ENCODE measurements at regions not wholly inside any gene's neighbourhood (a gene's known extent, or its start where the extent isn't known, plus 50 kb on each side); places are given as distances from the start of the nearest gene placed in this dataset.
"Not testable (repeated sequence)": the region's sequence is repeated elsewhere in the genome, so short reads cannot be mapped to it uniquely, and the experiment has no call there.

DNA sequence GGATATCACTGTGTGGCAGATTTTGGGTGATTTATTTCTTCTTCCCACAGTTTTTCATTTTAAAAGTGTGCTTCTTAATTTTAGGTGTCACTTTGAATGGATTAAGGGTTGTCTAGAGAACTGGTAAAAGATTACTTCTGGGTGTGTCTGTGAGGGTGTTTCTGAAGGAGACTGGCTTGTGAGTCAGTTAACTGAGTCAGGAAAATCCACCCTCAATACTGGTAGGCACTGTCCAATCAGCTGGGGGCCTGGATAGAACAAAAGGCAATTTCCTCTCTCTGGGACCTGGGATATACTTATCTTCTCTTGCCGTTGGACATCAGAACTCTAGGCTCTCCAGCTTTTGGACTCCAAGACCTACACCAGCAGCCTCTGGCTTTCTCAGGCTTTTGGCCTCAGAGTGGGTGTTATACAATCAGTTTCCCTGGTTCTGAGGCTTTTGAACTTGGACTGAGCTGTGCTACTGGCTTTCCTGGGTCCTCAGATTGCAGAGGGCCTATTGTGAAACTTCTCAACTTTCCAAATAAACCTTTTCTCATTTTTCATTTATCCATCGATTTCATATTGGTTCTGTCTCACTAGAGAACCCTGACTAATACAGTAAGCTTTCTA is 413.1 kb downstream of the GBA3 start:
- ATAC-seq (no peak), DNase-seq (ENCODE audit: low spot score) (no peak)
- peaks cover 15% of the 10 kb centered on the region for H3K36me3 Mint-ChIP-seq
- peaks cover 7% of the 10 kb centered on the region for H3K9me3 Mint-ChIP-seq
- no peaks in the 10 kb centered on the region for H3K4me1 Mint-ChIP-seq (ENCODE audit: low read depth in 2 of 2)
- H3K27me3 Mint-ChIP-seq: no peaks in the 10 kb centered on the region
- no peak overlapping the region for H3K27ac Mint-ChIP-seq
- H3K4me3 Mint-ChIP-seq: no peak overlapping the region

DNA sequence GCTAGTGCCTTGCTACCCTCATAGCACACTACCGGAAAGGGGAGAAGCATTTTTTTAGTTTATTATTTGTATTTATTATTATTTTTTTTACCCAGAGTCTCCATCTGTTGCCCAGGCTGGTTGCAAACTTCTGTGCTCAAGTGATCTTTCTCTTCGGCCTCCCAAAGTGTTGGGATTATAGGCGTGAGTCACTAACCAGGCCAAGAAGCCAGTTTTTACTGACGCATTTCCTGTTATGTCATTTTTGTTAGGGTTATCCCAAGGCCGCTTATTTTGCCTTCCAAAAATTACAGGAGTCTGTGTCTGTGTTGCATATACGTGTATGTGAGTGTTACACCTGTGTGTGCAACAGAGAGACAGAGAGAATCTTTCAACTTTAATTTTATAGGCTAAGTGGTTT is 404.5 kb downstream of the GBA3 start:
- Mint-ChIP-seq H3K4me1 (ENCODE audit: low read depth in 2 of 2) (no peaks in the 10 kb centered on the region), H3K4me3 (no peak overlapping the region), H3K9me3 (peaks cover 17% of the 10 kb centered on the region), H3K36me3 (peaks cover 8% of the 10 kb centered on the region), H3K27ac (no peak overlapping the region), H3K27me3 (no peaks in the 10 kb centered on the region)
- DNase-seq (ENCODE audit: low spot score) (no peak), ATAC-seq (no peak)

DNA sequence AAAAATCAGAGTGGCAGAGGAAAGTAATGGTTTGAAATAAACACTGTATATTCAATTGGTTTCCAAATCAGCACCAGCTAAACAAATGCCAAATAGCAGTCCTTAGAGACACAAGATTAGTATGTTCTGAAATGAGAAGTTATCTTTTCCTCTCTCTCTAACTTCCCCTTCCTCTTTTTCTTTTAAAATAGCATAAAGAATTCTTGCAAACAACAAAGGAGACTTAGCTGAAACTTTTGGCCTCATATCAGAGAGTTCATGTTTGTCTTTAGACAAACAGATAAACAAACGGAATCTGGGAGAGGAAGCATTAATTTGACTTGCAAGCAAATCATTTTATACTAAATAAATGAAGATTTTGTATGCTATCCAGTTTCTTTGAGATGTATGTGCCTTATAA is 399.0 kb downstream of the GBA3 start:
- DNase-seq (ENCODE audit: low spot score) (no peak), ATAC-seq (no peak)
- Mint-ChIP-seq H3K36me3 (peaks cover 4% of the 10 kb centered on the region), H3K27me3 (no peaks in the 10 kb centered on the region), H3K4me3 (no peak overlapping the region), H3K4me1 (ENCODE audit: low read depth in 2 of 2) (no peaks in the 10 kb centered on the region), H3K27ac (no peak overlapping the region), H3K9me3 (peaks cover 10% of the 10 kb centered on the region)

DNA sequence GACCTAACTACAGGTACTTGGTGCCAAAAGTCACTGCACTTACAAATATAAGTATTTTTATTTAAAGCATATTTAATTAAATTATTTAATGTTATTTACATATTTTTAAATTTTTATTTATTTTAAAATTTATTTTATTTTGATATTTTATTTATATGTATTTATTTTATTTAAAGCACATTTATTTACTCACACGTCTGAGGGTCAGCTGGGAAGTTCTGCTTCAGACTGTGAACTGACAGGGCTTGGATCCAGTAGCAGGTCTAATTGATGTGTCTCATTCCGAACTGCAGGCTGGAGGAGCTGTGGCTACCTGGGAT is 392.5 kb downstream of the GBA3 start:
- Mint-ChIP-seq H3K36me3 (peaks cover 8% of the 10 kb centered on the region), H3K27me3 (no peaks in the 10 kb centered on the region), H3K4me1 (ENCODE audit: low read depth in 2 of 2) (no peaks in the 10 kb centered on the region), H3K9me3 (peaks cover 8% of the 10 kb centered on the region), H3K27ac (no peak overlapping the region), H3K4me3 (no peak overlapping the region)
- DNase-seq (ENCODE audit: low spot score): no peak
- no peak for ATAC-seq

DNA sequence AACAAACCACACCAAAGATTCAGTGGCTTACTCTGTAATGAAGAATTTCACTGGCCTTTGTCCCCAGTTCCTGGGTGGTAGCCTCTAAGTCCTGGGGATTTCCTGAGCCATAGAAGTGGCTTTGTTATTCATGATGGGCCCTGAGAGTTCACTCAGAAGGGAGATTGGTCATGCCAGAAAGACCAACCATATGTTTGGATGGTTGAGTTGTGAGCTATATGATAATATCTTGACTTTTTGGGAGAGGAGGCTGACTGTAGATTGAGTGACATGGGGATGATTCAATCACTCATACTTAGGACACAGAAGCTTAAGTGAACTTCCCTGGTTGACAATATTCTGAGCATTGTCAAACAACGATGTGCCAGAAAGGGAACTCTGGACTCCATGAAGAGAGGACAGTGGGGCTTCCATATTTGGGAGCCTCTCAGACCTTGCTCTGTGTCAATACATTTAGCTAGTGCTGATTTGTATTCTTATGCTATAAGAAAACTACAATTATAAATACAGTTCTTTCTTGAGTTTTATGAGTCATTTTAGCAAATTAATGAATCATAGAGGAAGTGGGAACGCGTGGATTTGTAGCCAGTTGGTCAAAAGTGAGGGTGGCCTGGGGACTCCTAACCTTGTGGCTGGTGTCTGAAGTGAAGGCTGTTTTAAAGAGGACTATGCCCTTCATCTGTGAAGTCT is 392.0 kb downstream of the GBA3 start:
- H3K27ac Mint-ChIP-seq: no peak overlapping the region
- H3K9me3 Mint-ChIP-seq: peaks cover 8% of the 10 kb centered on the region
- DNase-seq (ENCODE audit: low spot score) (no peak), ATAC-seq (no peak)
- peaks cover 8% of the 10 kb centered on the region for H3K36me3 Mint-ChIP-seq
- H3K4me1 Mint-ChIP-seq (ENCODE audit: low read depth in 2 of 2): no peaks in the 10 kb centered on the region
- no peaks in the 10 kb centered on the region for H3K27me3 Mint-ChIP-seq
- H3K4me3 Mint-ChIP-seq: no peak overlapping the region

DNA sequence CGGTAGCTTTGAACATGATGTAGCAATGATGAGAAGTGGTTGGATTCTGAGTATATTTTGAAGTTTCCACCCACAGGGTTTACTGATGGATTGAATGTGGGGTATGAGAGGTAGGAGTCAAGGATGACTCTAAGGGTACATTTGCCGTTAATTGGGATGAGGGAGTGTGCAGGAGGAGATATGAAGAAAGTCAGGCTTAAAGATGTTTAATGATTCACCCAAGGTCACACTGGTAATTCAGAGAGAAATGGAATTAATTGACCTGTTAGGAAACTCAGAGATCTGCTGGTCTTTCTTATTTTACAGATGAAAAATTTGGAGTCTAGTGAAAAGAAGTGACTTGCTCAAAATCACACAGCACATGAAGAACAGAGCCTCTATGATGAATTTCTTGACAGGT is 390.7 kb downstream of the GBA3 start:
- Mint-ChIP-seq H3K27me3 (no peaks in the 10 kb centered on the region), H3K27ac (no peak overlapping the region), H3K4me1 (ENCODE audit: low read depth in 2 of 2) (no peaks in the 10 kb centered on the region), H3K9me3 (peaks cover 9% of the 10 kb centered on the region), H3K36me3 (peaks cover 8% of the 10 kb centered on the region), H3K4me3 (no peak overlapping the region)
- DNase-seq (ENCODE audit: low spot score): no peak
- no peak for ATAC-seq

DNA sequence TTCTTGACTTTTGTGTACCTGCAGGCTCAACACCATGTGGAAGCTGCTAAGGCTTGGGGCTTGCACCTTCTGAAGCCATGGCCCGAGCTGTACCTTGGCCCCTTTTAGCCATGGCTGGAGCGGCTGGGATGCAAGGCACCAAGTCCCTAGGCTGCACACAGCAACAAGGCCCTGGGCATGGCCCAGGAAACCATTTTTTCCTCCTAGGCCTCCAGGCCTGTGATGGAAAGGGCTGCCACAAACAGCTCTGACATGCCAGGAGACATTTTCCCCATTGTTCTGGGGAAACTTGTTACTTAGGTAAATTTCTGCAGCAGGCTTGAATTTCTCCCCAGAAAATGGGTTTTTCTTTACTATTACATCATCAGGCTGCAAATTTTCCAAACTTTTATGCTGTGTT is 387.4 kb downstream of the GBA3 start:
- not testable (repeated sequence) for H3K4me3 Mint-ChIP-seq; H3K36me3 Mint-ChIP-seq; ATAC-seq; H3K27ac Mint-ChIP-seq; H3K27me3 Mint-ChIP-seq; DNase-seq (ENCODE audit: low spot score); H3K4me1 Mint-ChIP-seq (ENCODE audit: low read depth in 2 of 2)
- peaks cover 11% of the 10 kb centered on the region for H3K9me3 Mint-ChIP-seq

DNA sequence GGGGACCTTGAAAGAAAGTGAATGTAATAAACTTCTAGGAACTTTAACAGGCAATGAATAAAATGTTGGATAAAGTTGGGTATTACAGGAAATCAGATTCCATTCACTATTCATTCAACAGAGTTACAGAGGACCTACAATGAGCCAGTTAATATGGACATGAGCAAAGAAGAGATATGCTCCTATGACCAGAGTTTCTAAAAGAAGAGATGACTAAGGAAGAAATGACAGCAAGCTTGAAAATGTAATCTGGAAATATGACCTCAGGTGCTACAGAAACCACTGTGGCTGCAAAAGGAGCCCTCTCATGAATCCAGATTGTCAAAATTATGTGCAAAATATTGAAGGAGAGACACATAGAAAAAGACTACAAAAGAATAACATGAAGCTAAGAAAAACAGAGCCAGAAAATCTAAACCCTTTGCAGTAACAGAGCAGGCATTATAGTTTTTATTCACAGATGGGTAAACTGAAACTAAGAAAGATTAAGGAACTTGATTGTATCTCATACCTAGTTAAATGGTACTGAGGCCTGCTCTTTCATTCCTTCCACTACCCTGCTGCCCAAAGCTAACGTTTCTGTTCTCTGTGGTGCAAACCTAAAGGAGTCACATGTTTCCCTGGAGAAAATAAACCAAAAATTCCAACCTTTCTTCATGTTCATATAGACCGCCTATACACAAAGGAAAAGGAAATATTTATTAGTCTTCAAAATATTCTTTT is 378.3 kb downstream of the GBA3 start:
- peaks cover 16% of the 10 kb centered on the region for H3K36me3 Mint-ChIP-seq
- no peak overlapping the region for H3K27ac Mint-ChIP-seq
- H3K4me1 Mint-ChIP-seq (ENCODE audit: low read depth in 2 of 2): no peaks in the 10 kb centered on the region
- ATAC-seq: no peak
- no peak for DNase-seq (ENCODE audit: low spot score)
- peaks cover 26% of the 10 kb centered on the region for H3K9me3 Mint-ChIP-seq
- no peaks in the 10 kb centered on the region for H3K27me3 Mint-ChIP-seq
- no peak overlapping the region for H3K4me3 Mint-ChIP-seq

DNA sequence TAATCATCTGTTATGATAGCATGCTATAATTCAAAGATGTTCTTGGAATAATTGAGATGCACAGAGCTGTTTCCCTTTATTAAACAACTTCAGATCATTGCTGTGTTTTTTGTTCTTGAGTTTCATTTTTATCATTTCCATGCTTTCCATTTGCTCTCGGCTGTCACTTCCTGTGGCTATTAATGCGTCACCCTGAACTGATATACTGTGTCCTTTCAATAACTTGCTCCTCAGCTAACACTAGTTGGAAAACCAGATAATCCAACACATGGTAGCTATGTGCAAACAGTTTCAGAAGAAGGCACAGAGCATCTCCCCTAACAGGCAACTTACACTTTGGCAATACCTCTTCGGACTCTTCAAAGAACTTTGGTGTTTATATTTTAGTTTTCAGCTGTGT is 376.0 kb downstream of the GBA3 start:
- no peak overlapping the region for H3K4me3 Mint-ChIP-seq
- H3K9me3 Mint-ChIP-seq: peaks cover 26% of the 10 kb centered on the region
- ATAC-seq (no peak), DNase-seq (ENCODE audit: low spot score) (no peak)
- no peaks in the 10 kb centered on the region for H3K27me3 Mint-ChIP-seq
- peaks cover 16% of the 10 kb centered on the region for H3K36me3 Mint-ChIP-seq
- no peak overlapping the region for H3K27ac Mint-ChIP-seq
- no peaks in the 10 kb centered on the region for H3K4me1 Mint-ChIP-seq (ENCODE audit: low read depth in 2 of 2)

DNA sequence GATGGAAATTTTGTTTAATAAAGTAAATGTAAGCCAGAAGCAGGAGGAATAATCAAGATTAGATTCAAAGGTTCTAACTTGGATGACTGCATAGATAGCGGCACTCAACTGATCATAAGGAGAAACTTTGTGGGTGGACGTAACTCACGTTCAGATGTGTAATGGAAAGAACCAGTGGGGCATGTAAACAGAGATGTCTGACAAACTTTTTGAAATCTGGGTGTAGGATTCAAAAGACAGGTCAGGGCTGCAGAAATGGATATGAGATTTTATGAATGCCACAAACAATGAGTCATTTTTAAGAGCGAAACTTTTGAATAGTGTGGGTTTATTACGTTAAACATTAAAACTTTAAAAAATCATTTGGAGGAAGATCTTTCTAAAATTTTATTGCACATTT is 375.6 kb downstream of the GBA3 start:
- ATAC-seq (no peak), DNase-seq (ENCODE audit: low spot score) (no peak)
- Mint-ChIP-seq H3K4me1 (ENCODE audit: low read depth in 2 of 2) (no peaks in the 10 kb centered on the region), H3K4me3 (no peak overlapping the region), H3K27ac (no peak overlapping the region), H3K36me3 (peaks cover 16% of the 10 kb centered on the region), H3K9me3 (peaks cover 26% of the 10 kb centered on the region), H3K27me3 (no peaks in the 10 kb centered on the region)

DNA sequence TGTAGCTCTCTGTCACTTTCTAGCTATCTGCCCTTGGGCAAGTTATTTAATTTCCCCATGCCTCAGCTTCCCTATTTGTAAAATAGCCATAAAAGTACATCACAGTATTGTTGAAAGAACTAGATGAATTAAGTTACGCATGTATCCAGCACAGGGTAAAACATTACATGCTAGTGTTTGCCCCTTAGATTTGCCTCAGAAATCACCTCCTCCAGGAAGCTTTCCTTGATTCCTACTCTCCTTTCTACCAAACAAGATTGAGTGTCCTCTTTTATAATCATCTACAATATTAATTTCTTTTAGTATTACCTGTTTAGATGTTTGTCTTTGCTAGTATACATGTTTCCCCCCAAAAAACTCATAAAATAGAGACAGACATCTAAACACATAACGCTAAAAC is 369.5 kb downstream of the GBA3 start:
- H3K27me3 Mint-ChIP-seq: no peaks in the 10 kb centered on the region
- H3K27ac Mint-ChIP-seq: no peak overlapping the region
- peaks cover 15% of the 10 kb centered on the region for H3K9me3 Mint-ChIP-seq
- H3K36me3 Mint-ChIP-seq: no peaks in the 10 kb centered on the region
- no peaks in the 10 kb centered on the region for H3K4me1 Mint-ChIP-seq (ENCODE audit: low read depth in 2 of 2)
- ATAC-seq (no peak), DNase-seq (ENCODE audit: low spot score) (no peak)
- no peak overlapping the region for H3K4me3 Mint-ChIP-seq

DNA sequence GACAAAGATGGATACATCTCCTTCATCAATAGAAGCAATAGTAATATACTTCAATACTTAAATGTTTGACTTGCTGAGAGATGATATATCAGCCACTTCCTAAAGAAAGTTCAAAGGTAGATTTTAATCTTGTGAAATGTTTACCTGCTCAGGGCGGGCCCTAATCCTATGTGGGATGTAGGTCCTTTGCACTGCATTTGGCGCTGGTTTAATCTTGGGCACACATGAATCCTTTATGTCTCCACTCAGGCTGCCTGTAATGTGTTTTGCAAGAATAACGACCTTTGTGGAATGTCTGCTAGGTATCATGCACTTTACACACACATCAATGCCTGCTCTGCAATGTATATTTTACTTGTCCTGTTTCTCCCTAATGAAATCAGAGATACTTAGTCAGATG is 368.7 kb downstream of the GBA3 start:
- Mint-ChIP-seq H3K9me3 (peaks cover 12% of the 10 kb centered on the region), H3K4me1 (ENCODE audit: low read depth in 2 of 2) (no peaks in the 10 kb centered on the region), H3K36me3 (no peaks in the 10 kb centered on the region), H3K27me3 (no peaks in the 10 kb centered on the region), H3K4me3 (no peak overlapping the region), H3K27ac (no peak overlapping the region)
- ATAC-seq: no peak
- no peak for DNase-seq (ENCODE audit: low spot score)

DNA sequence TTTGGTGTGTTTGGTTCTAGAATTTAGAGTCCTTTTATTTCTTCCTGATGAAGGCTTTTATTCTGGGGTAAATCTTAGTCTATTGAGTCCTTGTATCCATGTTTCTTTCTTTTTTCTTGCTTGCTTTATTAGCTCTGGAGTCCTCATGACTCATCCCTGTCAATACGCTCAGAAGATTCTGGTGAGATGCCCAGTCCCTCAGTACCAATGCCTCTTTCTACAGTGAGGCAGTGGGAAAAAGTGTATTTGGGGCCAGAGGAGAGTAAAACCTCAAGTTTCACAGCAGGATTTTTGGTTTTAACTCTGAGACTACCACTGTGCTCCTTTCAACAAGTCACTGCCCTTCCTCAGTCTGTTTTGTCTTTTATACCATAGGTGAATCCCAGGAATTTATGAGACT is 368.0 kb downstream of the GBA3 start:
- Mint-ChIP-seq H3K4me3 (no peak overlapping the region), H3K36me3 (no peaks in the 10 kb centered on the region), H3K27me3 (no peaks in the 10 kb centered on the region), H3K4me1 (ENCODE audit: low read depth in 2 of 2) (no peaks in the 10 kb centered on the region), H3K27ac (no peak overlapping the region), H3K9me3 (peaks cover 12% of the 10 kb centered on the region)
- ATAC-seq (no peak), DNase-seq (ENCODE audit: low spot score) (no peak)

DNA sequence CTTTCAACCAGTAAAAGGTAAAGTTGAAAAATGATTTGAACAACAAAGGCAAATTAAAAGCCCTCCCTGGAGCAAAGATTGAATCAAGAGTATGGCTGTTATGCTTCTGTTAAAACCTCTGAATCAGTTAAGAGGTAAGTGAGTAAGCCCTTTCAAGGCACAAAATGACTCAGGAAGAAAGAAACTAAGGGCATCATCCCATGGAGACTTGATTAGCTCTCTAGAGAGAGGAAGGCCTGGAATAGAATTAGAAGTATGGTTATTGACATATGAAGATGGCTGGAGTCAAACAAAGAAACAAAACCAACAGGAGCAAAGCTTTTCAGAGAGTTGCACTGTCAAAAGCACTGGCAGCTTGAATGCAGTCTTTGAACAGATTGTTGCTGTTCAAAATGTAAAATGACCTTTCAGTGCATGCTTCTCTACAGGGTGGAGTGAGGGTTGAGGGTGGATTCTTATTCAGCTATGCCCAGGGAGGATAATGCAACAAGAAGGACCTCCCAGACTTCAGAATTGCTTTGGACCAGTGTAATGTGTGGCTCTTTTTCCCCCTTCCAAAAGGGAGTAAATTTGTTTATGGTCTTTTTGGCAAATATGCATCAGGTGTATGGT is 365.5 kb downstream of the GBA3 start:
- H3K36me3 Mint-ChIP-seq: no peaks in the 10 kb centered on the region
- DNase-seq (ENCODE audit: low spot score) (no peak), ATAC-seq (no peak)
- H3K4me1 Mint-ChIP-seq (ENCODE audit: low read depth in 2 of 2): no peaks in the 10 kb centered on the region
- H3K4me3 Mint-ChIP-seq: no peak overlapping the region
- peaks cover 18% of the 10 kb centered on the region for H3K9me3 Mint-ChIP-seq
- H3K27me3 Mint-ChIP-seq: no peaks in the 10 kb centered on the region
- no peak overlapping the region for H3K27ac Mint-ChIP-seq
